MM.1S (cell line): ENCODE measurements at regions not wholly inside any gene's neighbourhood (a gene's known extent, or its start where the extent isn't known, plus 50 kb on each side); places are given as distances from the start of the nearest gene placed in this dataset.

Source experiments
- CTCF ChIP-seq: fragments of 300-600 bp; sonication (generic); IDR thresholded peaks from 2 replicates; pipeline ENCODE4 v1.5.1; 2016; ENCODE audit warnings: antibody characterized with exemption, low read length, mixed read lengths
- EZH2 ChIP-seq: fragments of 300-600 bp; sonication (generic); optimal IDR thresholded peaks from 2 replicates; pipeline ENCODE3; 2017; ENCODE audit warnings: low read depth, mild to moderate bottlenecking, antibody characterized with exemption, low read length, mixed read lengths
- EZH2phosphoT487 ChIP-seq: fragments of 300-600 bp; sonication (generic); IDR thresholded peaks from 2 replicates; pipeline ENCODE4 v1.6.1; 2018; ENCODE audit warnings: antibody characterized with exemption, low read length

- no peak for TF ChIP-seq CTCF
- no peak for TF ChIP-seq EZH2
- no peak for TF ChIP-seq EZH2phosphoT487
Measured at GRCh38 chr6:117168296-117169063, 96.9 kb upstream of the VGLL2 start.
